Endothelial cell of umbilical vein (primary cell): ENCODE measurements at regions not wholly inside any gene's neighbourhood (a gene's known extent, or its start where the extent isn't known, plus 50 kb on each side); places are given as distances from the start of the nearest gene placed in this dataset.

ENCODE experiments used
- BruUV-seq: library from RNA; stranded (reverse); fragments of 400-500 nt; replicated peaks from 2 replicates; lab custom pipeline; 2021; lab: Mats Ljungman, UMichigan
- CTCF ChIA-PET: fragments of 300-600, 350-600 bp; sonication (Branson Sonifier 250); formaldehyde crosslinking; loops from one replicate; lab custom pipeline; 2021; ENCODE audit warnings: antibody characterized with exemption, inconsistent platforms; lab: Charles Lee
- POLR2A ChIA-PET: fragments of 300-600, 350-600 bp; sonication (Branson Sonifier 250); formaldehyde crosslinking; loops from one replicate; lab custom pipeline; 2021; ENCODE audit warnings: antibody characterized with exemption, inconsistent platforms; lab: Charles Lee
- DNase-seq: peaks from one replicate; pipeline ENCODE4 v3.0.0-alpha.2; 2011; ENCODE audit warnings: low read depth, low spot score
- FAIRE-seq: peaks from 2 replicates; lab custom pipeline; 2011; peaks lifted over from hg19 to GRCh38; lab: Jason Lieb, UNC
- H2AFZ ChIP-seq: 2 replicates; pipeline ENCODE4 v1.6.0; 2012; ENCODE audit warnings: low read depth, low read length, control low read depth, inconsistent platforms
- H3K27ac ChIP-seq: 2 replicates; pipeline ENCODE4 v1.5.1; 2011; ENCODE audit warnings: low read depth, mild to moderate bottlenecking, control low read depth, low read length, moderate library complexity; ENCODE audit not compliant: insufficient read depth
- H3K27me3 ChIP-seq, 2 experiments: 2 replicates each; pipeline versions ENCODE4 v1.6.0 to v1.6.1; 2011; ENCODE audit warnings: low read length in 2 of 2, mixed read lengths in 1 of 2; ENCODE audit not compliant: control insufficient read depth in 2 of 2, insufficient read depth in 2 of 2
- H3K36me3 ChIP-seq, 2 experiments: 2 replicates in 1 of 2; 3 replicates in 1 of 2; pipeline ENCODE4 v1.5.1; 2011; ENCODE audit warnings: low read length in 2 of 2, mild to moderate bottlenecking in 1 of 2, moderate library complexity in 1 of 2; ENCODE audit not compliant: control insufficient read depth in 2 of 2, insufficient read depth in 2 of 2; ENCODE audit errors: extremely low read depth in 1 of 2
- H3K4me1 ChIP-seq: 3 replicates; pipeline ENCODE4 v1.5.1; 2011; ENCODE audit warnings: mild to moderate bottlenecking, low read length; ENCODE audit not compliant: control insufficient read depth, insufficient read depth; ENCODE audit errors: extremely low read depth
- H3K4me2 ChIP-seq: 2 replicates; pipeline ENCODE4 v1.6.1; 2011; ENCODE audit warnings: low read length, control low read depth, mixed read lengths; ENCODE audit not compliant: insufficient read depth
- H3K4me3 ChIP-seq, 3 experiments: fragments of 200-600 bp in 1 of 3; sonication (generic), shearing (Covaris generic) in 1 of 3; replicated peaks in 1 of 3; 2 replicates each; pipeline ENCODE4 v1.5.1; 2011 to 2016; ENCODE audit warnings: control low read depth in 3 of 3, low read length in 3 of 3, mild to moderate bottlenecking in 2 of 3, inconsistent platforms in 1 of 3, low read depth in 1 of 3, moderate library complexity in 1 of 3; ENCODE audit not compliant: insufficient read depth in 1 of 3
- H3K79me2 ChIP-seq: 2 replicates; pipeline ENCODE4 v1.6.0; 2012; ENCODE audit warnings: low read length, inconsistent platforms; ENCODE audit not compliant: control insufficient read depth, insufficient read depth
- H3K9ac ChIP-seq: replicated peaks from 2 replicates; pipeline ENCODE3; 2011; ENCODE audit warnings: low read length, control low read depth; ENCODE audit not compliant: insufficient read depth; ENCODE audit errors: extremely low read depth
- H3K9me1 ChIP-seq: replicated peaks from 3 replicates; pipeline ENCODE4 v1.6.0; 2011; ENCODE audit warnings: mild to moderate bottlenecking, low read length; ENCODE audit not compliant: control insufficient read depth, insufficient read depth; ENCODE audit errors: extremely low read depth
- H3K9me3 ChIP-seq: replicated peaks from 2 replicates; pipeline ENCODE4 v1.5.1; 2012; ENCODE audit warnings: low read length, inconsistent platforms; ENCODE audit not compliant: control insufficient read depth, insufficient read depth
- H4K20me1 ChIP-seq: replicated peaks from 2 replicates; pipeline ENCODE3; 2011; ENCODE audit warnings: mild to moderate bottlenecking, low read length; ENCODE audit not compliant: control insufficient read depth, insufficient read depth; ENCODE audit errors: extremely low read depth
- CTCF ChIP-seq, 2 donors: IDR thresholded peaks; 1 replicate in 1 of 2; 2 replicates in 1 of 2; pipeline ENCODE4 v1.5.1; 2011; ENCODE audit warnings: low read length in 2 of 2, mild to moderate bottlenecking in 2 of 2, moderate library complexity in 2 of 2, control low read depth in 1 of 2, inconsistent platforms in 1 of 2, low read depth in 1 of 2; ENCODE audit not compliant: insufficient read depth in 1 of 2; ENCODE audit errors: extremely low read depth in 1 of 2
- EZH2 ChIP-seq: IDR thresholded peaks from 2 replicates; pipeline ENCODE4 v1.6.1; 2012; ENCODE audit warnings: borderline replicate concordance, low read depth, mild to moderate bottlenecking, moderate library complexity, low read length, inconsistent platforms; ENCODE audit not compliant: severe bottlenecking
- FOS ChIP-seq: IDR thresholded peaks from 2 replicates; pipeline ENCODE4 v1.6.1; 2011; ENCODE audit warnings: mild to moderate bottlenecking, low read length, moderate library complexity, borderline replicate concordance; ENCODE audit not compliant: insufficient read depth
- GATA2 ChIP-seq: IDR thresholded peaks from 2 replicates; pipeline ENCODE4 v1.7.0; 2011; ENCODE audit warnings: low read depth, mild to moderate bottlenecking, moderate library complexity, mixed read lengths, low read length; ENCODE audit not compliant: insufficient read length, insufficient read depth
- JUN ChIP-seq: IDR thresholded peaks from 2 replicates; pipeline ENCODE4 v1.6.1; 2011; ENCODE audit warnings: borderline replicate concordance, low read depth; ENCODE audit not compliant: insufficient read length, insufficient read depth
- MAX ChIP-seq: IDR thresholded peaks from 2 replicates; pipeline ENCODE4 v1.6.1; 2011; ENCODE audit not compliant: insufficient read depth, insufficient read length
- MYC ChIP-seq: IDR thresholded peaks from one replicate; pipeline ENCODE4 v1.6.1; 2011; ENCODE audit warnings: mild to moderate bottlenecking, low read depth, low read length
- POLR2A ChIP-seq: IDR thresholded peaks from 2 replicates; pipeline ENCODE4 v1.6.1; 2012; ENCODE audit warnings: low read depth, mild to moderate bottlenecking, control low read depth, low read length
- POLR2AphosphoS5 ChIP-seq: IDR thresholded peaks from 2 replicates; pipeline ENCODE4 v1.6.1; 2012; ENCODE audit warnings: low read depth, mild to moderate bottlenecking, control low read depth, low read length, moderate library complexity; ENCODE audit not compliant: insufficient read depth
- dilution Hi-C: fragments of 300-500 bp; cut with MboI; formaldehyde crosslinking; loops from one replicate; pipeline ENCODE4 v1.15.0; 2019; ENCODE audit warnings: low sequenced_read_pairs; ENCODE audit not compliant: extremely low pct_ligation_motif_present
- intact Hi-C: fragments of 100-400 bp; cut with micrococcal nuclease; formaldehyde crosslinking; loops from one replicate; pipeline ENCODE4 v1.10.0; 2022

- no peaks in the 10 kb centered on the region for H3K9me3 ChIP-seq
- no peak overlapping the region for H3K9ac ChIP-seq
- TF ChIP-seq JUN, result no peak
- TF ChIP-seq CTCF (IDR thresholded peaks at IDR 0.05; ENCODE audit: extremely low read depth in 1 of 2, insufficient read depth in 1 of 2, low read depth in 1 of 2, low read length in 2 of 2), result no peak
- no peak for TF ChIP-seq MYC
- TF ChIP-seq POLR2A, result no peak
- no peak for TF ChIP-seq POLR2AphosphoS5
- TF ChIP-seq FOS, result no peak
- no peak for TF ChIP-seq MAX
- no peak for TF ChIP-seq EZH2
- no peak for TF ChIP-seq GATA2
- H3K4me2 ChIP-seq, result no peak overlapping the region
- H3K4me3 ChIP-seq, result no peak overlapping the region
- H2AFZ ChIP-seq, result no peak overlapping the region
- FAIRE-seq (no peak), DNase-seq (no peak)
- ChIA-PET POLR2A (no interaction called here), CTCF (no interaction called here)
- H3K9me1 ChIP-seq, result no peaks in the 10 kb centered on the region
- H3K27me3 ChIP-seq, result no peaks in the 10 kb centered on the region
- BruUV-seq, result no TSS peak
- H4K20me1 ChIP-seq, result no peaks in the 10 kb centered on the region
- no peak overlapping the region for H3K27ac ChIP-seq
- intact Hi-C loops (no loop called here), dilution Hi-C loops (no loop called here)
- no peaks in the 10 kb centered on the region for H3K36me3 ChIP-seq
- no peaks in the 10 kb centered on the region for H3K79me2 ChIP-seq
- no peaks in the 10 kb centered on the region for H3K4me1 ChIP-seq
These were observed 755.7 kb upstream of the USP15 start for GRCh38 chr12:61504396-61505080.
